Psoas muscle (tissue), 7 donors: ENCODE measurements at regions not wholly inside any gene's neighbourhood (a gene's known extent, or its start where the extent isn't known, plus 50 kb on each side); places are given as distances from the start of the nearest gene placed in this dataset.

Source experiments
- ATAC-seq, 4 donors: fragments of 200-7000 bp; cut with Tn5 transposase; one replicate each; pipeline ENCODE4 v1.9.1; 2020; ENCODE audit warnings: moderate library complexity in 3 of 4, mild to moderate bottlenecking in 2 of 4
- DNase-seq, 2 donors: peaks; one replicate each; pipeline ENCODE4 v3.0.0-alpha.2; 2020
- H3K27ac ChIP-seq: fragments of 200-600 bp; one replicate; pipeline ENCODE4 v1.8.0; 2022
- H3K27me3 ChIP-seq, 3 donors: fragments of 200-600 bp in 1 of 3; one replicate each; pipeline versions ENCODE4 v1.6.1 to v1.8.0; 2013 to 2022; ENCODE audit warnings: low read length in 2 of 3, mild to moderate bottlenecking in 2 of 3, moderate library complexity in 1 of 3; ENCODE audit not compliant: insufficient read depth in 3 of 3
- H3K36me3 ChIP-seq, 2 donors: fragments of 200-600 bp in 1 of 2; one replicate each; pipeline versions ENCODE4 v1.6.1 to v1.8.0; 2013 to 2022; ENCODE audit warnings: low read depth in 1 of 2, mild to moderate bottlenecking in 1 of 2, moderate library complexity in 1 of 2; ENCODE audit not compliant: insufficient read depth in 1 of 2
- H3K4me1 ChIP-seq: fragments of 200-600 bp; one replicate; pipeline ENCODE4 v1.8.0; 2022
- H3K4me3 ChIP-seq: fragments of 200-600 bp; one replicate; pipeline ENCODE4 v1.8.0; 2022; ENCODE audit warnings: mild to moderate bottlenecking
- H3K9me3 ChIP-seq: fragments of 200-600 bp; one replicate; pipeline ENCODE4 v1.8.0; 2022
- CTCF ChIP-seq: fragments of 200-600 bp; IDR thresholded peaks from one replicate; pipeline ENCODE4 v1.8.0; 2022; ENCODE audit warnings: antibody characterized with exemption
- WGBS, 3 donors: extraction: QIAGEN DNeasy Blood & Tissue Kit; methylation state at CpG; one replicate each; pipeline versions ENCODE4 v1.1.6 to v1.1.7; 2013; 5-methylcytosine and 5-hydroxymethylcytosine counted together
- intact Hi-C, 2 donors: fragments of 100-400 bp; cut with DNase I; formaldehyde crosslinking; loops; one replicate each; pipeline versions ENCODE4 v1.11.0 to v1.14.2; 2022
- donor health status: healthy with polysubstance abuse.
- donor health status: DM: no; HTN: no; CAD: no; lungs with moderate emphysema.
- donor health status: Bipolar disorder and iron deficiency.
- donor health status: healthy.
- donor health status: DM: yes; HTN: yes; CAD: no.
- donor health status: DM: no; HTN: no; CAD: no.
- donor health status: DM: yes; HTN: yes; CAD: no.

GRCh38 chr6:169994739-169995138 is 243.3 kb downstream of the ERMARD start:
- WGBS, 3 donors = 77 to 93% (median 88%) methylated on average over 8 of the region's 8 CpGs
- DNase-seq (no peak), ATAC-seq (no peak)
- Histone ChIP-seq H3K9me3 (no peaks in the 10 kb centered on the region), H3K27ac (no peak overlapping the region), H3K27me3 (no peaks in the 10 kb centered on the region), H3K4me1 (no peaks in the 10 kb centered on the region), H3K36me3 (no peaks in the 10 kb centered on the region), H3K4me3 (no peak overlapping the region)
- TF ChIP-seq CTCF = no peak
- intact Hi-C loops = no loop called here

- Histone ChIP-seq H3K27ac (no peak overlapping the region), H3K4me1 (no peaks in the 10 kb centered on the region), H3K36me3 (no peaks in the 10 kb centered on the region), H3K9me3 (no peaks in the 10 kb centered on the region), H3K27me3 (no peaks in the 10 kb centered on the region), H3K4me3 (no peak overlapping the region)
- no peak for ATAC-seq
- no peak for TF ChIP-seq CTCF
- intact Hi-C loops = no loop called here
- no peak for DNase-seq
- WGBS, 3 donors = 85 to 89% (median 87%) methylated on average over 16 of the region's 16 CpGs
These were observed 242.5 kb downstream of the ERMARD start for GRCh38 chr6:169993861-169994481.

GRCh38 chr6:169991913-169992312 is 240.5 kb downstream of the ERMARD start:
- no peak overlapping the region for H3K27ac ChIP-seq
- 97% methylated on average over 8 of the region's 8 CpGs for WGBS, 3 donors
- H3K4me1 ChIP-seq = no peaks in the 10 kb centered on the region
- DNase-seq (no peak), ATAC-seq (no peak)
- no peaks in the 10 kb centered on the region for H3K36me3 ChIP-seq
- H3K4me3 ChIP-seq = no peak overlapping the region
- intact Hi-C loops = no loop called here
- no peak for TF ChIP-seq CTCF
- no peaks in the 10 kb centered on the region for H3K9me3 ChIP-seq
- H3K27me3 ChIP-seq = no peaks in the 10 kb centered on the region

- H3K4me1 ChIP-seq = no peaks in the 10 kb centered on the region
- ATAC-seq (no peak), DNase-seq (no peak)
- H3K9me3 ChIP-seq = no peaks in the 10 kb centered on the region
- H3K36me3 ChIP-seq = no peaks in the 10 kb centered on the region
- WGBS, 3 donors = 77 to 84% (median 77%) methylated on average over 8 of the region's 8 CpGs
- intact Hi-C loops = no loop called here
- no peak overlapping the region for H3K27ac ChIP-seq
- no peak for TF ChIP-seq CTCF
- no peak overlapping the region for H3K4me3 ChIP-seq
- no peaks in the 10 kb centered on the region for H3K27me3 ChIP-seq
These were observed 239.6 kb downstream of the ERMARD start for GRCh38 chr6:169991031-169991390.
